ENCODE measurements at regions not wholly inside any gene's neighbourhood (a gene's known extent, or its start where the extent isn't known, plus 50 kb on each side); places are given as distances from the start of the nearest gene placed in this dataset.

GRCh38 chr4:171022824-171023230, 790.4 kb upstream of the GALNTL6 start:
- no peaks in the 10 kb centered on the region for H3K9me3 ChIP-seq
- in situ Hi-C loops (cut with MboI; ENCODE audit: low sequenced_read_pairs in 4 of 4) (no loop called here), intact Hi-C loops (cut with DNase I; ENCODE audit: low total_unique reads) (no loop called here)
- no peak overlapping the region for H3K27ac ChIP-seq
- no peak for ATAC-seq
- no peaks in the 10 kb centered on the region for H3K36me3 ChIP-seq
- no peak overlapping the region for H3K4me3 ChIP-seq
- DNase-seq = no peak
- no peak for TF ChIP-seq CTCF (IDR thresholded peaks at IDR 0.05 in 4 of 5, conservative IDR thresholded peaks at IDR 0.05 in 1 of 5)
- TF ChIP-seq POLR2A (IDR thresholded peaks at IDR 0.05) = no peak
- H3K27me3 ChIP-seq = no peaks in the 10 kb centered on the region
- H3K4me1 ChIP-seq = no peaks in the 10 kb centered on the region

- no peak overlapping the region for H3K27ac ChIP-seq
- intact Hi-C loops (cut with DNase I; ENCODE audit: low total_unique reads) (no loop called here), in situ Hi-C loops (cut with MboI; ENCODE audit: low sequenced_read_pairs in 4 of 4) (no loop called here)
- H3K4me3 ChIP-seq = no peak overlapping the region
- ATAC-seq = no peak
- no peak for TF ChIP-seq CTCF (IDR thresholded peaks at IDR 0.05 in 4 of 5, conservative IDR thresholded peaks at IDR 0.05 in 1 of 5)
- DNase-seq = no peak
- no peaks in the 10 kb centered on the region for H3K9me3 ChIP-seq
- no peaks in the 10 kb centered on the region for H3K27me3 ChIP-seq
- no peaks in the 10 kb centered on the region for H3K36me3 ChIP-seq
- no peaks in the 10 kb centered on the region for H3K4me1 ChIP-seq
Observed at GRCh38 chr4:171017593-171017992, 795.6 kb upstream of the GALNTL6 start.

GRCh38 chr4:171016145-171016544, 797.1 kb upstream of the GALNTL6 start:
- intact Hi-C loops (cut with DNase I; ENCODE audit: low total_unique reads) (no loop called here), in situ Hi-C loops (cut with MboI; ENCODE audit: low sequenced_read_pairs in 4 of 4) (no loop called here)
- no peaks in the 10 kb centered on the region for H3K36me3 ChIP-seq
- ATAC-seq (no peak), DNase-seq (no peak)
- H3K9me3 ChIP-seq = no peaks in the 10 kb centered on the region
- TF ChIP-seq CTCF (IDR thresholded peaks at IDR 0.05 in 4 of 5, conservative IDR thresholded peaks at IDR 0.05 in 1 of 5) (no peak), POLR2A (IDR thresholded peaks at IDR 0.05) (no peak)
- no peak overlapping the region for H3K4me3 ChIP-seq
- H3K27ac ChIP-seq = no peak overlapping the region
- H3K4me1 ChIP-seq = no peaks in the 10 kb centered on the region
- H3K27me3 ChIP-seq = no peaks in the 10 kb centered on the region

- Histone ChIP-seq H3K9me3 (no peaks in the 10 kb centered on the region), H3K4me3 (no peak overlapping the region), H3K36me3 (no peaks in the 10 kb centered on the region), H3K27ac (no peak overlapping the region), H3K4me1 (no peaks in the 10 kb centered on the region), H3K27me3 (no peaks in the 10 kb centered on the region)
- in situ Hi-C loops (cut with MboI; ENCODE audit: low sequenced_read_pairs in 4 of 4) (no loop called here), intact Hi-C loops (cut with DNase I; ENCODE audit: low total_unique reads) (no loop called here)
- DNase-seq (no peak), ATAC-seq (no peak)
- TF ChIP-seq CTCF (IDR thresholded peaks at IDR 0.05 in 4 of 5, conservative IDR thresholded peaks at IDR 0.05 in 1 of 5) (no peak), POLR2A (IDR thresholded peaks at IDR 0.05) (no peak)
Observed at GRCh38 chr4:171015441-171015840, 797.8 kb upstream of the GALNTL6 start.

- Histone ChIP-seq H3K9me3 (no peaks in the 10 kb centered on the region), H3K4me3 (no peak overlapping the region), H3K36me3 (no peaks in the 10 kb centered on the region), H3K4me1 (no peaks in the 10 kb centered on the region), H3K27me3 (no peaks in the 10 kb centered on the region), H3K27ac (no peak overlapping the region)
- no peak for TF ChIP-seq CTCF (IDR thresholded peaks at IDR 0.05 in 4 of 5, conservative IDR thresholded peaks at IDR 0.05 in 1 of 5)
- no peak for TF ChIP-seq POLR2A (IDR thresholded peaks at IDR 0.05)
- DNase-seq = no peak
- in situ Hi-C loops (cut with MboI; ENCODE audit: low sequenced_read_pairs in 4 of 4) = no loop called here
- intact Hi-C loops (cut with DNase I; ENCODE audit: low total_unique reads) = no loop called here
- ATAC-seq = no peak
Observed at GRCh38 chr4:171007618-171008390, 805.4 kb upstream of the GALNTL6 start.

All from gastrocnemius medialis (tissue), 4 donors.